PC-9 (cell line): ENCODE measurements at regions not wholly inside any gene's neighbourhood (a gene's known extent, or its start where the extent isn't known, plus 50 kb on each side); places are given as distances from the start of the nearest gene placed in this dataset.

Experiments used
- EZH2 ChIP-seq: fragments of 200-600 bp; sonication (generic); IDR thresholded peaks from 2 replicates; pipeline ENCODE4 v1.8.0; 2017; ENCODE audit warnings: antibody characterized with exemption, low read depth
- TF ChIP-seq, protein P1 (sequence below): fragments of 200-600 bp; sonication (generic); conservative IDR thresholded peaks from 2 replicates; pipeline ENCODE4 v1.6.1; 2017; ENCODE audit warnings: mixed run types, antibody characterized with exemption, mild to moderate bottlenecking, moderate library complexity

DNA sequence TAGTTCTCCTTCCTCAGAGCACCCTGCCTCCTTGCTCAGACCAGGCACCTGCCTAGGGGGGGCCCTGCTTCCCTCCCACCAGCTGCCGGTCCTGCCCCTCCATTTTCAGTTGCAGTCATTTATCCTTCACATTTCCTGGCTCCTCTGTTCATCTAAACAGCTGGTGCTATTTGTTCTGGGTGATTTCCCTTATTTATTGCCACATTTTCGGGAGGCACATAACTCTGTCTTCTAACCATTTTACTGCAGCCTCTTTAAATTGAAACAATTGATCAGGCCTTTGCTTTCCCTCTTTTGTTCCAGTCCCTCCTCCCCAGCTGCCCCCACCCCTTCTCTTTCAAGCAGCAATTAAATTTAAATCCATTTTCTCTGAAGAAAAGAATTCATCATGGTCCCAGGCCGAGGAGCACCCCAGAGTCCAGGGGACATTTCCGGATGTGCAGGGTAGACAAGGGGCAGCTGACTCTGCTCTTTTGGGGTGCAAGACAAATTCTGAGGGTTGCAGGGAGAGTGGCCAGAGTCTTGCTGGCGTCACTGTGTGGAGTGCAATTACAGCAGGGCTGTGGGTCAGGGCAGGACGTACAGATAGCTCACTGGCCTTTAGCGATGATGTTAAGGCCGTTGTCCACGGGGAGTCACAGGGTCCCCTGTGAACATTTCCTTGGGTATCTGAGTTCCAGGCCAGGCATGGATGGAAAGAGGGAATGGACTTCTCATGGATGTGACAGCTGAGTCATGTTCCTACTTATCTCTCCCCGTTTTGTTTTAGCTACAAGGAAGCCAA, 476.4 kb downstream of the TBC1D22A start:
- TF ChIP-seq, protein P1, sequence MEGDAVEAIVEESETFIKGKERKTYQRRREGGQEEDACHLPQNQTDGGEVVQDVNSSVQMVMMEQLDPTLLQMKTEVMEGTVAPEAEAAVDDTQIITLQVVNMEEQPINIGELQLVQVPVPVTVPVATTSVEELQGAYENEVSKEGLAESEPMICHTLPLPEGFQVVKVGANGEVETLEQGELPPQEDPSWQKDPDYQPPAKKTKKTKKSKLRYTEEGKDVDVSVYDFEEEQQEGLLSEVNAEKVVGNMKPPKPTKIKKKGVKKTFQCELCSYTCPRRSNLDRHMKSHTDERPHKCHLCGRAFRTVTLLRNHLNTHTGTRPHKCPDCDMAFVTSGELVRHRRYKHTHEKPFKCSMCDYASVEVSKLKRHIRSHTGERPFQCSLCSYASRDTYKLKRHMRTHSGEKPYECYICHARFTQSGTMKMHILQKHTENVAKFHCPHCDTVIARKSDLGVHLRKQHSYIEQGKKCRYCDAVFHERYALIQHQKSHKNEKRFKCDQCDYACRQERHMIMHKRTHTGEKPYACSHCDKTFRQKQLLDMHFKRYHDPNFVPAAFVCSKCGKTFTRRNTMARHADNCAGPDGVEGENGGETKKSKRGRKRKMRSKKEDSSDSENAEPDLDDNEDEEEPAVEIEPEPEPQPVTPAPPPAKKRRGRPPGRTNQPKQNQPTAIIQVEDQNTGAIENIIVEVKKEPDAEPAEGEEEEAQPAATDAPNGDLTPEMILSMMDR, result no peak
- TF ChIP-seq EZH2, result no peak
